Stimulated activated naive CD8-positive, alpha-beta T cell treated with anti-CD3 and anti-CD28 coated beads, Interleukin-15, Interleukin-2, amounts not matched to agents 100 U/mL and 50 U/mL, for 24 hours (primary cell): ENCODE measurements at regions not wholly inside any gene's neighbourhood (a gene's known extent, or its start where the extent isn't known, plus 50 kb on each side); places are given as distances from the start of the nearest gene placed in this dataset.
"Not testable (repeated sequence)": the region's sequence is repeated elsewhere in the genome, so short reads cannot be mapped to it uniquely, and the experiment has no call there.

ENCODE experiments used
- ATAC-seq: fragments of 150-1000 bp; cut with Tn5 transposase; one replicate; pipeline ENCODE4 v1.10.0; 2021
- DNase-seq: peaks from one replicate; pipeline ENCODE4 v3.0.0; 2021

- no peak for ATAC-seq
- no peak for DNase-seq
Measured at GRCh38 chr3:95271395-95271794, 1208.5 kb downstream of the NSUN3 start.

- DNase-seq, result no peak
- no peak for ATAC-seq
Measured at GRCh38 chr3:95272166-95272565, 1209.3 kb downstream of the NSUN3 start.

GRCh38 chr3:95272781-95273180 is 1209.9 kb downstream of the NSUN3 start:
- DNase-seq, result no peak

GRCh38 chr3:95277613-95278012 is 1214.8 kb downstream of the NSUN3 start:
- DNase-seq (no peak), ATAC-seq (no peak)

More at GRCh38 chr3:95272781-95273180, 1209.9 kb downstream of the NSUN3 start:
- no peak for ATAC-seq

GRCh38 chr3:95280711-95281352 is 1218.0 kb downstream of the NSUN3 start:
- no peak for ATAC-seq
- DNase-seq, result no peak

GRCh38 chr3:95289295-95289694 is 1226.4 kb downstream of the NSUN3 start:
- ATAC-seq (no peak), DNase-seq (no peak)

GRCh38 chr3:95297581-95297980 is 1234.7 kb downstream of the NSUN3 start:
- no peak for DNase-seq

GRCh38 chr3:95302044-95302443 is 1239.2 kb downstream of the NSUN3 start:
- DNase-seq (no peak), ATAC-seq (no peak)

More at GRCh38 chr3:95297581-95297980, 1234.7 kb downstream of the NSUN3 start:
- no peak for ATAC-seq

GRCh38 chr3:95310560-95310959 is 1247.7 kb downstream of the NSUN3 start:
- ATAC-seq (no peak), DNase-seq (no peak)

GRCh38 chr3:95311272-95311671 is 1248.4 kb downstream of the NSUN3 start:
- ATAC-seq (no peak), DNase-seq (no peak)

GRCh38 chr3:95312650-95313049 is 1249.8 kb downstream of the NSUN3 start:
- no peak for DNase-seq

GRCh38 chr3:95319921-95320494 is 1257.1 kb downstream of the NSUN3 start:
- ATAC-seq (no peak), DNase-seq (no peak)

More at GRCh38 chr3:95312650-95313049, 1249.8 kb downstream of the NSUN3 start:
- no peak for ATAC-seq

- ATAC-seq (no peak), DNase-seq (no peak)
Measured at GRCh38 chr3:95327478-95327877, 1264.6 kb downstream of the NSUN3 start.

- ATAC-seq, result no peak
- no peak for DNase-seq
Measured at GRCh38 chr3:95333826-95334225, 1271.0 kb downstream of the NSUN3 start.

GRCh38 chr3:95334461-95334860 is 1271.6 kb downstream of the NSUN3 start:
- ATAC-seq (no peak), DNase-seq (no peak)

GRCh38 chr3:95335517-95335916 is 1272.7 kb downstream of the NSUN3 start:
- ATAC-seq, result no peak

GRCh38 chr3:95338446-95338845 is 1275.6 kb downstream of the NSUN3 start:
- DNase-seq, result no peak
- ATAC-seq, result no peak

More at GRCh38 chr3:95335517-95335916, 1272.7 kb downstream of the NSUN3 start:
- DNase-seq, result no peak

GRCh38 chr3:95341314-95341713 is 1278.5 kb downstream of the NSUN3 start:
- ATAC-seq (no peak), DNase-seq (no peak)

GRCh38 chr3:95343228-95343627 is 1280.4 kb downstream of the NSUN3 start:
- DNase-seq (no peak), ATAC-seq (no peak)

GRCh38 chr3:95343767-95344166 is 1280.9 kb downstream of the NSUN3 start:
- ATAC-seq, result no peak
- no peak for DNase-seq

- DNase-seq, ATAC-seq: not testable (repeated sequence)
Measured at GRCh38 chr3:95347936-95348335, 1285.1 kb downstream of the NSUN3 start.

- no peak for ATAC-seq
- DNase-seq, result no peak
Measured at GRCh38 chr3:95348879-95349278, 1286.0 kb downstream of the NSUN3 start.

GRCh38 chr3:95350049-95350448 is 1287.2 kb downstream of the NSUN3 start:
- DNase-seq, result no peak
- ATAC-seq, result no peak

GRCh38 chr3:95351158-95351557 is 1288.3 kb downstream of the NSUN3 start:
- DNase-seq (no peak), ATAC-seq (no peak)
